ENCODE measurements at regions not wholly inside any gene's neighbourhood (a gene's known extent, or its start where the extent isn't known, plus 50 kb on each side); places are given as distances from the start of the nearest gene placed in this dataset.
"Not testable (repeated sequence)": the region's sequence is repeated elsewhere in the genome, so short reads cannot be mapped to it uniquely, and the experiment has no call there.

DNA sequence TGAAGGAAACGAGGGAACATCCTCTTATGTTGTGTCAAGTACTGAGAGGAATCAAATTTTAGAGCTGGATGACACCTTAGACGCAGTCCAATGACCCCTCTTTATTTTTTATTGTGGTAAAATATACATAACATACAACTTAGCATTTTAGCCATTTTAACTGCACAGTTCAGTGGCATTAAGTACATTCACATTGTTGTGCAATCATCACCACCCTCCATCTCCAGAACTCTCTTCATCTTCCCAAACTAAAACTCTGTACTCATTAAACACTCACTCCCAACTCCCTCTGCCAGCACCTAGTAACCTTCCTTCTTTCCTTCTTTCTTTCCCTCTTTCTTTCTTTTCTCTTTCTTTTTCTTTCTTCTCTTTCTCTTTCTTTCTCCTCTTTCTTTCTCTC lies 97.2 kb upstream of the SLC24A4 start:
- Histone ChIP-seq H2AFZ (ENCODE audit: control insufficient read depth, low read length) (no peak overlapping the region), H3K27ac (ENCODE audit: control insufficient read depth, insufficient read depth, low read length) (no peak overlapping the region), H3K9ac (ENCODE audit: control insufficient read depth, extremely low read depth, insufficient read depth, low read length) (no peak overlapping the region), H3K4me3 (ENCODE audit: control insufficient read depth in 2 of 3, extremely low read depth in 1 of 3, insufficient read depth in 2 of 3, low read depth in 1 of 3, low read length in 3 of 3) (no peak overlapping the region), H3K4me1 (ENCODE audit: control insufficient read depth, extremely low read depth, insufficient read depth, low read length) (no peaks in the 10 kb centered on the region), H3K4me2 (ENCODE audit: control insufficient read depth, extremely low read depth, insufficient read depth, low read depth, low read length) (no peak overlapping the region), H3K9me1 (ENCODE audit: control insufficient read depth, extremely low read depth, insufficient read depth, low read length) (no peaks in the 10 kb centered on the region), H4K20me1 (ENCODE audit: control insufficient read depth, extremely low read depth, insufficient read depth, low read length) (no peaks in the 10 kb centered on the region), H3K79me2 (ENCODE audit: control insufficient read depth, insufficient read depth, low read length) (no peaks in the 10 kb centered on the region), H3K27me3 (ENCODE audit: control insufficient read depth, extremely low read depth, insufficient read depth, low read length) (peaks cover 6% of the 10 kb centered on the region), H3K36me3 (ENCODE audit: control insufficient read depth in 2 of 2, extremely low read depth in 1 of 2, insufficient read depth in 2 of 2, low read length in 2 of 2) (no peaks in the 10 kb centered on the region), H3K9me3 (ENCODE audit: control insufficient read depth, low read depth, low read length) (no peaks in the 10 kb centered on the region)
- FAIRE-seq, result no peak
- no peak for DNase-seq (ENCODE audit: low read depth, low spot score)
- dilution Hi-C loops (cut with MboI; ENCODE audit: extremely low pct_ligation_motif_present, low sequenced_read_pairs), result no loop called here
- TF ChIP-seq EZH2 (IDR thresholded peaks at IDR 0.05; ENCODE audit: low read length), result no peak
- TF ChIP-seq, protein P1, sequence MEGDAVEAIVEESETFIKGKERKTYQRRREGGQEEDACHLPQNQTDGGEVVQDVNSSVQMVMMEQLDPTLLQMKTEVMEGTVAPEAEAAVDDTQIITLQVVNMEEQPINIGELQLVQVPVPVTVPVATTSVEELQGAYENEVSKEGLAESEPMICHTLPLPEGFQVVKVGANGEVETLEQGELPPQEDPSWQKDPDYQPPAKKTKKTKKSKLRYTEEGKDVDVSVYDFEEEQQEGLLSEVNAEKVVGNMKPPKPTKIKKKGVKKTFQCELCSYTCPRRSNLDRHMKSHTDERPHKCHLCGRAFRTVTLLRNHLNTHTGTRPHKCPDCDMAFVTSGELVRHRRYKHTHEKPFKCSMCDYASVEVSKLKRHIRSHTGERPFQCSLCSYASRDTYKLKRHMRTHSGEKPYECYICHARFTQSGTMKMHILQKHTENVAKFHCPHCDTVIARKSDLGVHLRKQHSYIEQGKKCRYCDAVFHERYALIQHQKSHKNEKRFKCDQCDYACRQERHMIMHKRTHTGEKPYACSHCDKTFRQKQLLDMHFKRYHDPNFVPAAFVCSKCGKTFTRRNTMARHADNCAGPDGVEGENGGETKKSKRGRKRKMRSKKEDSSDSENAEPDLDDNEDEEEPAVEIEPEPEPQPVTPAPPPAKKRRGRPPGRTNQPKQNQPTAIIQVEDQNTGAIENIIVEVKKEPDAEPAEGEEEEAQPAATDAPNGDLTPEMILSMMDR (optimal IDR thresholded peaks at IDR 0.05 in 1 of 3, IDR thresholded peaks at IDR 0.05 in 1 of 3, conservative IDR thresholded peaks at IDR 0.05 in 1 of 3; ENCODE audit: extremely low read depth in 1 of 3, insufficient read depth in 2 of 3, low read length in 3 of 3), result no peak

DNA sequence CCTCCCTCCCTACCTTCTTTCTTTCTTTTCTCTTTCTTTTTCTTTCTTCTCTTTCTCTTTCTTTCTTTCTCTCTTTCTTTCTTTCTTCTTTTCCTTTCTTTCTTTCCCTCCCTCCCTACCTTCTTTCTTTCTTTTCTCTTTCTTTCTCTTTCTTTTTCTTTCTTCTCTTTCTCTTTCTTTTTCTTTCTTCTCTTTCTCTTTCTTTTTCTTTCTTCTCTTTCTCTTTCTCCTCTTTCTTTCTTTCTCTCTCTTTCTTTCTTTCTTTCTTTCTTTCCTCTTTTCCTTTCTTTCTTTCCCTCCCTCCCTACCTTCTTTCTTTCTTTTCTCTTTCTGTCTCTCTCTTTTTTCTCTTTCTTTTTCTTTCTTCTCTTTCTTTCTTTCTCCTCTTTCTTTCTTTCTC lies 96.8 kb upstream of the SLC24A4 start:
- DNase-seq (ENCODE audit: low read depth, low spot score); H4K20me1 ChIP-seq (ENCODE audit: control insufficient read depth, extremely low read depth, insufficient read depth, low read length); H3K79me2 ChIP-seq (ENCODE audit: control insufficient read depth, insufficient read depth, low read length); H3K27ac ChIP-seq (ENCODE audit: control insufficient read depth, insufficient read depth, low read length); H3K4me1 ChIP-seq (ENCODE audit: control insufficient read depth, extremely low read depth, insufficient read depth, low read length); H3K36me3 ChIP-seq (ENCODE audit: control insufficient read depth in 2 of 2, extremely low read depth in 1 of 2, insufficient read depth in 2 of 2, low read length in 2 of 2); H3K9me3 ChIP-seq (ENCODE audit: control insufficient read depth, low read depth, low read length); FAIRE-seq; H3K27me3 ChIP-seq (ENCODE audit: control insufficient read depth, extremely low read depth, insufficient read depth, low read length); dilution Hi-C loops (cut with MboI; ENCODE audit: extremely low pct_ligation_motif_present, low sequenced_read_pairs); H3K9ac ChIP-seq (ENCODE audit: control insufficient read depth, extremely low read depth, insufficient read depth, low read length); H3K9me1 ChIP-seq (ENCODE audit: control insufficient read depth, extremely low read depth, insufficient read depth, low read length); H3K4me3 ChIP-seq (ENCODE audit: control insufficient read depth in 2 of 3, extremely low read depth in 1 of 3, insufficient read depth in 2 of 3, low read depth in 1 of 3, low read length in 3 of 3); H3K4me2 ChIP-seq (ENCODE audit: control insufficient read depth, extremely low read depth, insufficient read depth, low read depth, low read length); H2AFZ ChIP-seq (ENCODE audit: control insufficient read depth, low read length): not testable (repeated sequence)

DNA sequence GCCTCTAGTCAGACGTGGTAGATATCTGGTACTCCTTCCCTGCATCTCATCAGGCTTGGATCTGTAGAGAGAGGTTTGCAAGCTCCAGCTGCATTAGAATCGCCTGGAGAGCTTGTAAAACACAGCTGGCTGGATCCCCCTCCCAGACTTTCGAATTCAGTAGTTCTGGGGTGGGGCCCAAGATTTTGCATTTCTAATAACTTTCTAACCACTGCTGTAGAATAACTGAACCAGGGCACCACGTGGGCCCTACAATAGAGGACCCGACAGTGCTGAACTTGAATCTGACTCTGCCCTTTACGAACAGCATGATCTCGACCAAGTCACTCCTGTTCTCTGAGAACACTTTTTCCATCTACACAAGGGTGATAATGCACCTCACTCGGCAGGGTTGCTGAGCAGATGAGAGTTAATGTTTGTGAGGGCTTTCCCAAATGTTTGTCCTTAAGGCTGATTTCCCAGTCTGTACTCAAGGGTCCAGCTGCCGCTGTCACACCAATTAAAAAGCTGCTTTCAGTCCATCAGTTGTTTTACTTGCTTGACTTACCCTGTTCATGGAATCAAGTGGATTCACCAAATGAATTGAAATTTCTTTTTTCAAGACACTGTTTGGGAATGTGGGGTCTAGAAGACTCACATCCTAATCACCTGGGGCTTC lies 86.6 kb upstream of the SLC24A4 start:
- Histone ChIP-seq H4K20me1 (ENCODE audit: control insufficient read depth, extremely low read depth, insufficient read depth, low read length) (no peaks in the 10 kb centered on the region), H3K4me1 (ENCODE audit: control insufficient read depth, extremely low read depth, insufficient read depth, low read length) (no peaks in the 10 kb centered on the region), H3K4me2 (ENCODE audit: control insufficient read depth, extremely low read depth, insufficient read depth, low read depth, low read length) (no peak overlapping the region), H3K36me3 (ENCODE audit: control insufficient read depth in 2 of 2, extremely low read depth in 1 of 2, insufficient read depth in 2 of 2, low read length in 2 of 2) (no peaks in the 10 kb centered on the region), H3K79me2 (ENCODE audit: control insufficient read depth, insufficient read depth, low read length) (no peaks in the 10 kb centered on the region), H3K9me1 (ENCODE audit: control insufficient read depth, extremely low read depth, insufficient read depth, low read length) (no peaks in the 10 kb centered on the region), H2AFZ (ENCODE audit: control insufficient read depth, low read length) (no peak overlapping the region), H3K4me3 (ENCODE audit: control insufficient read depth in 2 of 3, extremely low read depth in 1 of 3, insufficient read depth in 2 of 3, low read depth in 1 of 3, low read length in 3 of 3) (no peak overlapping the region), H3K9ac (ENCODE audit: control insufficient read depth, extremely low read depth, insufficient read depth, low read length) (no peak overlapping the region), H3K27ac (ENCODE audit: control insufficient read depth, insufficient read depth, low read length) (no peak overlapping the region), H3K9me3 (ENCODE audit: control insufficient read depth, low read depth, low read length) (no peaks in the 10 kb centered on the region), H3K27me3 (ENCODE audit: control insufficient read depth, extremely low read depth, insufficient read depth, low read length) (no peaks in the 10 kb centered on the region)
- TF ChIP-seq, protein P1 (optimal IDR thresholded peaks at IDR 0.05 in 1 of 3, IDR thresholded peaks at IDR 0.05 in 1 of 3, conservative IDR thresholded peaks at IDR 0.05 in 1 of 3; ENCODE audit: extremely low read depth in 1 of 3, insufficient read depth in 2 of 3, low read length in 3 of 3), result no peak
- no peak for TF ChIP-seq EZH2 (IDR thresholded peaks at IDR 0.05; ENCODE audit: low read length)
- DNase-seq (ENCODE audit: low read depth, low spot score) (no peak), FAIRE-seq (no peak)
- dilution Hi-C loops (cut with MboI; ENCODE audit: extremely low pct_ligation_motif_present, low sequenced_read_pairs), result no loop called here
